ENCODE measurements at regions not wholly inside any gene's neighbourhood (a gene's known extent, or its start where the extent isn't known, plus 50 kb on each side); places are given as distances from the start of the nearest gene placed in this dataset.

GRCh38 chr1:30656171-30656940 is 67.0 kb downstream of the MATN1 start:
- ATAC-seq = no peak
- TF ChIP-seq CSDC2 (CRISPR knock-in tag; IDR thresholded peaks at IDR 0.05) (no peak), ARNTL (CRISPR knock-in tag; IDR thresholded peaks at IDR 0.05; ENCODE audit: borderline replicate concordance, low read depth) (no peak)

DNA sequence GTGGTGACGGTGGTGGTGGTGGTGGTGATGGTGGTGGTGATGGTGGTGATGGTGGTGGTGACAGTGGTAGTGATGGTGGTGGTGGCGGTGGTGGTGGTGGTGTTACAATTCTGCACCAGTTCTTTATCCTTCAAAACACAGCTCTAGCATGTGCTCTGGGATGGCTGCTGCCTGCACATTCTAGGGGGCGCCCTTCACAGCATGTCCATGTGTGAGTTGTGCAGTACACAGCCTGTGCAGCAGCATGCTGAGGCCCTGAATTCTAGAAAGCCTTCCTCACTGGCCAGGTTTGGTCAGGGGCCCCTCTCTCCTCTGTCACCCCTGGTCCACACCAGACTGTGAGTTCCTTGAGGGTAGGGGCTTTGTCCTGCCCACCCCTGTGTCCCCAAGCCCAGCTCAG is 67.7 kb downstream of the MATN1 start:
- ATAC-seq = no peak
- TF ChIP-seq TOX (CRISPR knock-in tag; IDR thresholded peaks at IDR 0.05; ENCODE audit: borderline replicate concordance) (no peak), PPARA (CRISPR knock-in tag; IDR thresholded peaks at IDR 0.05; ENCODE audit: borderline replicate concordance) (no peak), POU6F1 (CRISPR knock-in tag; IDR thresholded peaks at IDR 0.05; ENCODE audit: borderline replicate concordance, low read depth) (no peak), ESRRG (CRISPR knock-in tag; IDR thresholded peaks at IDR 0.05) (no peak), ZFP3 (CRISPR knock-in tag; IDR thresholded peaks at IDR 0.05) (no peak), ZFP30 (CRISPR knock-in tag; IDR thresholded peaks at IDR 0.05) (no peak), OSR1 (CRISPR knock-in tag; IDR thresholded peaks at IDR 0.05) (no peak), PATZ1 (CRISPR knock-in tag; IDR thresholded peaks at IDR 0.05; ENCODE audit: borderline replicate concordance) (no peak), ISL1 (CRISPR knock-in tag; IDR thresholded peaks at IDR 0.05) (no peak), BACH2 (CRISPR knock-in tag; IDR thresholded peaks at IDR 0.05; ENCODE audit: borderline replicate concordance) (no peak), ZNF70 (CRISPR knock-in tag; IDR thresholded peaks at IDR 0.05) (no peak), ZNF8 (CRISPR knock-in tag; IDR thresholded peaks at IDR 0.05) (no peak), SNAI2 (CRISPR knock-in tag; IDR thresholded peaks at IDR 0.05) (no peak), CSDC2 (CRISPR knock-in tag; IDR thresholded peaks at IDR 0.05) (no peak), TSHZ2 (CRISPR knock-in tag; IDR thresholded peaks at IDR 0.05) (no peak)

- ATAC-seq = no peak
- TF ChIP-seq, protein P1, sequence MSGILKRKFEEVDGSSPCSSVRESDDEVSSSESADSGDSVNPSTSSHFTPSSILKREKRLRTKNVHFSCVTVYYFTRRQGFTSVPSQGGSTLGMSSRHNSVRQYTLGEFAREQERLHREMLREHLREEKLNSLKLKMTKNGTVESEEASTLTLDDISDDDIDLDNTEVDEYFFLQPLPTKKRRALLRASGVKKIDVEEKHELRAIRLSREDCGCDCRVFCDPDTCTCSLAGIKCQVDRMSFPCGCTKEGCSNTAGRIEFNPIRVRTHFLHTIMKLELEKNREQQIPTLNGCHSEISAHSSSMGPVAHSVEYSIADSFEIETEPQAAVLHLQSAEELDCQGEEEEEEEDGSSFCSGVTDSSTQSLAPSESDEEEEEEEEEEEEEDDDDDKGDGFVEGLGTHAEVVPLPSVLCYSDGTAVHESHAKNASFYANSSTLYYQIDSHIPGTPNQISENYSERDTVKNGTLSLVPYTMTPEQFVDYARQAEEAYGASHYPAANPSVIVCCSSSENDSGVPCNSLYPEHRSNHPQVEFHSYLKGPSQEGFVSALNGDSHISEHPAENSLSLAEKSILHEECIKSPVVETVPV (CRISPR knock-in tag; IDR thresholded peaks at IDR 0.05) = no peak
- TF ChIP-seq BACH2 (CRISPR knock-in tag; IDR thresholded peaks at IDR 0.05; ENCODE audit: borderline replicate concordance) (no peak), GLIS3 (CRISPR knock-in tag; IDR thresholded peaks at IDR 0.05) (no peak), ESRRG (CRISPR knock-in tag; IDR thresholded peaks at IDR 0.05) (no peak), PPARA (CRISPR knock-in tag; IDR thresholded peaks at IDR 0.05; ENCODE audit: borderline replicate concordance) (no peak), ARNTL (CRISPR knock-in tag; IDR thresholded peaks at IDR 0.05; ENCODE audit: borderline replicate concordance, low read depth) (no peak), TCF4 (CRISPR knock-in tag; IDR thresholded peaks at IDR 0.05; ENCODE audit: borderline replicate concordance) (no peak), TOX (CRISPR knock-in tag; IDR thresholded peaks at IDR 0.05; ENCODE audit: borderline replicate concordance) (no peak), ZNF70 (CRISPR knock-in tag; IDR thresholded peaks at IDR 0.05) (no peak), PATZ1 (CRISPR knock-in tag; IDR thresholded peaks at IDR 0.05; ENCODE audit: borderline replicate concordance) (no peak), RARB (CRISPR knock-in tag; IDR thresholded peaks at IDR 0.05) (no peak), ZFP30 (CRISPR knock-in tag; IDR thresholded peaks at IDR 0.05) (no peak), SNAI2 (CRISPR knock-in tag; IDR thresholded peaks at IDR 0.05) (no peak), ZNF8 (CRISPR knock-in tag; IDR thresholded peaks at IDR 0.05) (no peak), ZNF565 (CRISPR knock-in tag; conservative IDR thresholded peaks at IDR 0.05; ENCODE audit: low read depth) (no peak), CSDC2 (CRISPR knock-in tag; IDR thresholded peaks at IDR 0.05) (no peak), POU6F1 (CRISPR knock-in tag; IDR thresholded peaks at IDR 0.05; ENCODE audit: borderline replicate concordance, low read depth) (no peak)
- TF ChIP-seq, protein P2, sequence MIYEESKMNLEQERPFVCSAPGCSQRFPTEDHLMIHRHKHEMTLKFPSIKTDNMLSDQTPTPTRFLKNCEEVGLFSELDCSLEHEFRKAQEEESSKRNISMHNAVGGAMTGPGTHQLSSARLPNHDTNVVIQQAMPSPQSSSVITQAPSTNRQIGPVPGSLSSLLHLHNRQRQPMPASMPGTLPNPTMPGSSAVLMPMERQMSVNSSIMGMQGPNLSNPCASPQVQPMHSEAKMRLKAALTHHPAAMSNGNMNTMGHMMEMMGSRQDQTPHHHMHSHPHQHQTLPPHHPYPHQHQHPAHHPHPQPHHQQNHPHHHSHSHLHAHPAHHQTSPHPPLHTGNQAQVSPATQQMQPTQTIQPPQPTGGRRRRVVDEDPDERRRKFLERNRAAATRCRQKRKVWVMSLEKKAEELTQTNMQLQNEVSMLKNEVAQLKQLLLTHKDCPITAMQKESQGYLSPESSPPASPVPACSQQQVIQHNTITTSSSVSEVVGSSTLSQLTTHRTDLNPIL (CRISPR knock-in tag; IDR thresholded peaks at IDR 0.05; ENCODE audit: low read depth) = no peak
These were observed 69.2 kb downstream of the MATN1 start for GRCh38 chr1:30654188-30654587.
